Endothelial cell of umbilical vein (primary cell): ENCODE measurements at regions not wholly inside any gene's neighbourhood (a gene's known extent, or its start where the extent isn't known, plus 50 kb on each side); places are given as distances from the start of the nearest gene placed in this dataset.

Experiments used
- CTCF ChIP-seq, 2 donors: IDR thresholded peaks; 1 replicate in 1 of 2; 2 replicates in 1 of 2; pipeline ENCODE4 v1.5.1; 2011; ENCODE audit warnings: low read length in 2 of 2, mild to moderate bottlenecking in 2 of 2, moderate library complexity in 2 of 2, control low read depth in 1 of 2, inconsistent platforms in 1 of 2, low read depth in 1 of 2; ENCODE audit not compliant: insufficient read depth in 1 of 2; ENCODE audit errors: extremely low read depth in 1 of 2
- EZH2 ChIP-seq: IDR thresholded peaks from 2 replicates; pipeline ENCODE4 v1.6.1; 2012; ENCODE audit warnings: borderline replicate concordance, low read depth, mild to moderate bottlenecking, moderate library complexity, low read length, inconsistent platforms; ENCODE audit not compliant: severe bottlenecking
- FOS ChIP-seq: IDR thresholded peaks from 2 replicates; pipeline ENCODE4 v1.6.1; 2011; ENCODE audit warnings: mild to moderate bottlenecking, low read length, moderate library complexity, borderline replicate concordance; ENCODE audit not compliant: insufficient read depth
- GATA2 ChIP-seq: IDR thresholded peaks from 2 replicates; pipeline ENCODE4 v1.7.0; 2011; ENCODE audit warnings: low read depth, mild to moderate bottlenecking, moderate library complexity, mixed read lengths, low read length; ENCODE audit not compliant: insufficient read length, insufficient read depth
- JUN ChIP-seq: IDR thresholded peaks from 2 replicates; pipeline ENCODE4 v1.6.1; 2011; ENCODE audit warnings: borderline replicate concordance, low read depth; ENCODE audit not compliant: insufficient read length, insufficient read depth
- MAX ChIP-seq: IDR thresholded peaks from 2 replicates; pipeline ENCODE4 v1.6.1; 2011; ENCODE audit not compliant: insufficient read depth, insufficient read length
- MYC ChIP-seq: IDR thresholded peaks from one replicate; pipeline ENCODE4 v1.6.1; 2011; ENCODE audit warnings: mild to moderate bottlenecking, low read depth, low read length
- POLR2A ChIP-seq: IDR thresholded peaks from 2 replicates; pipeline ENCODE4 v1.6.1; 2012; ENCODE audit warnings: low read depth, mild to moderate bottlenecking, control low read depth, low read length
- POLR2AphosphoS5 ChIP-seq: IDR thresholded peaks from 2 replicates; pipeline ENCODE4 v1.6.1; 2012; ENCODE audit warnings: low read depth, mild to moderate bottlenecking, control low read depth, low read length, moderate library complexity; ENCODE audit not compliant: insufficient read depth

GRCh38 chr6:142531727-142532126, 229.9 kb downstream of the ADGRG6 start:
- TF ChIP-seq CTCF (IDR thresholded peaks at IDR 0.05; ENCODE audit: extremely low read depth in 1 of 2, insufficient read depth in 1 of 2, low read depth in 1 of 2, low read length in 2 of 2) (no peak), JUN (no peak), POLR2AphosphoS5 (no peak), POLR2A (no peak), EZH2 (no peak), MAX (no peak), FOS (no peak), MYC (no peak), GATA2 (no peak)
